Keratinocyte (primary cell): ENCODE measurements at regions not wholly inside any gene's neighbourhood (a gene's known extent, or its start where the extent isn't known, plus 50 kb on each side); places are given as distances from the start of the nearest gene placed in this dataset.

Source experiments
- DNase-seq: peaks from one replicate; pipeline ENCODE4 v3.0.0-alpha.2; 2011; ENCODE audit warnings: low read depth, missing footprints, low spot score
- FAIRE-seq: peaks from 2 replicates; lab custom pipeline; 2011; peaks lifted over from hg19 to GRCh38; lab: Jason Lieb, UNC
- H2AFZ ChIP-seq: 2 replicates; pipeline ENCODE4 v1.6.0; 2012; ENCODE audit warnings: low read length, control low read depth, inconsistent platforms; ENCODE audit not compliant: control insufficient read depth
- H3K27ac ChIP-seq: 2 replicates; pipeline ENCODE4 v1.5.1; 2011; ENCODE audit warnings: low read length; ENCODE audit not compliant: control insufficient read depth, insufficient read depth
- H3K27me3 ChIP-seq: 3 replicates; pipeline ENCODE4 v1.6.0; 2011; ENCODE audit warnings: low read length; ENCODE audit not compliant: control insufficient read depth, insufficient read depth; ENCODE audit errors: extremely low read depth
- H3K36me3 ChIP-seq, 2 experiments: 2 replicates in 1 of 2; 3 replicates in 1 of 2; pipeline ENCODE4 v1.5.1; 2011; ENCODE audit warnings: low read length in 2 of 2, mild to moderate bottlenecking in 1 of 2; ENCODE audit not compliant: control insufficient read depth in 2 of 2, insufficient read depth in 2 of 2; ENCODE audit errors: extremely low read depth in 1 of 2
- H3K4me1 ChIP-seq: 3 replicates; pipeline ENCODE4 v1.5.1; 2011; ENCODE audit warnings: low read length; ENCODE audit not compliant: control insufficient read depth, insufficient read depth; ENCODE audit errors: extremely low read depth
- H3K4me2 ChIP-seq: 3 replicates; pipeline ENCODE4 v1.6.0; 2011; ENCODE audit warnings: low read depth, low read length; ENCODE audit not compliant: control insufficient read depth, insufficient read depth; ENCODE audit errors: extremely low read depth
- H3K4me3 ChIP-seq, 3 experiments: fragments of 200-600 bp in 1 of 3; sonication (generic) in 1 of 3; 2 replicates in 2 of 3; 3 replicates in 1 of 3; pipeline ENCODE4 v1.5.1; 2011 to 2016; ENCODE audit warnings: low read length in 3 of 3, mild to moderate bottlenecking in 3 of 3, control low read depth in 2 of 3, inconsistent platforms in 1 of 3, low read depth in 1 of 3, mixed read lengths in 1 of 3, mixed run types in 1 of 3, moderate library complexity in 1 of 3; ENCODE audit not compliant: control insufficient read depth in 2 of 3, insufficient read depth in 2 of 3; ENCODE audit errors: extremely low read depth in 1 of 3
- H3K79me2 ChIP-seq: 2 replicates; pipeline ENCODE4 v1.6.0; 2012; ENCODE audit warnings: low read length; ENCODE audit not compliant: control insufficient read depth, insufficient read depth
- H3K9ac ChIP-seq: 3 replicates; pipeline ENCODE4 v1.6.0; 2011; ENCODE audit warnings: low read length; ENCODE audit not compliant: control insufficient read depth, insufficient read depth; ENCODE audit errors: extremely low read depth
- H3K9me1 ChIP-seq: 3 replicates; pipeline ENCODE4 v1.6.0; 2011; ENCODE audit warnings: low read length; ENCODE audit not compliant: control insufficient read depth, insufficient read depth; ENCODE audit errors: extremely low read depth
- H3K9me3 ChIP-seq: 2 replicates; pipeline ENCODE4 v1.5.1; 2012; ENCODE audit warnings: low read depth, low read length; ENCODE audit not compliant: control insufficient read depth
- H4K20me1 ChIP-seq: 3 replicates; pipeline ENCODE4 v1.6.0; 2011; ENCODE audit warnings: low read length; ENCODE audit not compliant: control insufficient read depth, insufficient read depth; ENCODE audit errors: extremely low read depth
- EZH2 ChIP-seq: IDR thresholded peaks from one replicate; pipeline ENCODE4 v1.6.1; 2012; ENCODE audit warnings: inconsistent platforms, mild to moderate bottlenecking, low read length, moderate library complexity
- dilution Hi-C: fragments of 300-500 bp; cut with MboI; formaldehyde crosslinking; loops from one replicate; pipeline ENCODE4 v1.7.0; 2020; ENCODE audit warnings: low sequenced_read_pairs; ENCODE audit not compliant: extremely low pct_ligation_motif_present
- TF ChIP-seq, protein P1 (sequence below), 3 experiments: IDR thresholded peaks in 1 of 3; conservative IDR thresholded peaks in 1 of 3; optimal IDR thresholded peaks in 1 of 3; 2 replicates in 2 of 3; 3 replicates in 1 of 3; pipeline versions ENCODE3 to v1.5.1; 2011; ENCODE audit warnings: low read length in 3 of 3, mild to moderate bottlenecking in 3 of 3, moderate library complexity in 2 of 3, control low read depth in 1 of 3, inconsistent platforms in 1 of 3; ENCODE audit not compliant: insufficient read depth in 2 of 3; ENCODE audit errors: extremely low read depth in 1 of 3

GRCh38 chr15:39135989-39136388 lies 444.9 kb upstream of the THBS1 start:
- Histone ChIP-seq H3K9ac (no peak overlapping the region), H3K79me2 (no peaks in the 10 kb centered on the region), H3K4me2 (no peak overlapping the region), H3K4me1 (peaks cover 9% of the 10 kb centered on the region), H3K36me3 (no peaks in the 10 kb centered on the region), H3K9me1 (no peaks in the 10 kb centered on the region), H3K27ac (no peak overlapping the region), H2AFZ (no peak overlapping the region), H4K20me1 (no peaks in the 10 kb centered on the region), H3K27me3 (no peaks in the 10 kb centered on the region), H3K4me3 (no peak overlapping the region), H3K9me3 (no peaks in the 10 kb centered on the region)
- dilution Hi-C loops: no loop called here
- DNase-seq (no peak), FAIRE-seq (no peak)
- TF ChIP-seq, protein P1, sequence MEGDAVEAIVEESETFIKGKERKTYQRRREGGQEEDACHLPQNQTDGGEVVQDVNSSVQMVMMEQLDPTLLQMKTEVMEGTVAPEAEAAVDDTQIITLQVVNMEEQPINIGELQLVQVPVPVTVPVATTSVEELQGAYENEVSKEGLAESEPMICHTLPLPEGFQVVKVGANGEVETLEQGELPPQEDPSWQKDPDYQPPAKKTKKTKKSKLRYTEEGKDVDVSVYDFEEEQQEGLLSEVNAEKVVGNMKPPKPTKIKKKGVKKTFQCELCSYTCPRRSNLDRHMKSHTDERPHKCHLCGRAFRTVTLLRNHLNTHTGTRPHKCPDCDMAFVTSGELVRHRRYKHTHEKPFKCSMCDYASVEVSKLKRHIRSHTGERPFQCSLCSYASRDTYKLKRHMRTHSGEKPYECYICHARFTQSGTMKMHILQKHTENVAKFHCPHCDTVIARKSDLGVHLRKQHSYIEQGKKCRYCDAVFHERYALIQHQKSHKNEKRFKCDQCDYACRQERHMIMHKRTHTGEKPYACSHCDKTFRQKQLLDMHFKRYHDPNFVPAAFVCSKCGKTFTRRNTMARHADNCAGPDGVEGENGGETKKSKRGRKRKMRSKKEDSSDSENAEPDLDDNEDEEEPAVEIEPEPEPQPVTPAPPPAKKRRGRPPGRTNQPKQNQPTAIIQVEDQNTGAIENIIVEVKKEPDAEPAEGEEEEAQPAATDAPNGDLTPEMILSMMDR (optimal IDR thresholded peaks at IDR 0.05 in 1 of 3, IDR thresholded peaks at IDR 0.05 in 1 of 3, conservative IDR thresholded peaks at IDR 0.05 in 1 of 3; ENCODE audit: extremely low read depth in 1 of 3, insufficient read depth in 2 of 3, low read length in 3 of 3): no peak
- no peak for TF ChIP-seq EZH2

- Histone ChIP-seq H3K27ac (peak overlapping the region; percentile 61), H3K4me1 (peaks cover 9% of the 10 kb centered on the region), H3K9me3 (no peaks in the 10 kb centered on the region), H4K20me1 (no peaks in the 10 kb centered on the region), H3K4me3 (no peak overlapping the region), H3K9me1 (no peaks in the 10 kb centered on the region), H3K36me3 (no peaks in the 10 kb centered on the region), H3K79me2 (no peaks in the 10 kb centered on the region), H3K9ac (peak overlapping the region; percentile 26), H3K4me2 (peak overlapping the region; percentile 57), H3K27me3 (no peaks in the 10 kb centered on the region), H2AFZ (no peak overlapping the region)
- no peak for DNase-seq
- dilution Hi-C loops: no loop called here
- FAIRE-seq: no peak
- TF ChIP-seq, protein P1 (optimal IDR thresholded peaks at IDR 0.05 in 1 of 3, IDR thresholded peaks at IDR 0.05 in 1 of 3, conservative IDR thresholded peaks at IDR 0.05 in 1 of 3; ENCODE audit: extremely low read depth in 1 of 3, insufficient read depth in 2 of 3, low read length in 3 of 3): no peak
- no peak for TF ChIP-seq EZH2
Measured at GRCh38 chr15:39139431-39140059, 441.3 kb upstream of the THBS1 start.
